Stimulated activated effector memory CD8-positive, alpha-beta T cell treated with anti-CD3 and anti-CD28 coated beads, Interleukin-12 subunit alpha, Interleukin-12 subunit beta, amount 100 ng/mL, for 72 hours (primary cell): ENCODE measurements at regions not wholly inside any gene's neighbourhood (a gene's known extent, or its start where the extent isn't known, plus 50 kb on each side); places are given as distances from the start of the nearest gene placed in this dataset.

Source experiments
- ATAC-seq: fragments of 150-1000 bp; cut with Tn5 transposase; 2 replicates; pipeline ENCODE4 v1.10.0; 2021
- DNase-seq, 2 donors: peaks; one replicate each; pipeline ENCODE4 v3.0.0; 2021 to 2022; ENCODE audit warnings: low spot score in 2 of 2
- H3K27ac Mint-ChIP-seq: one replicate; pipeline ENCODE4 v1.8.0; 2022; ENCODE audit warnings: mild to moderate bottlenecking, mixed read lengths
- H3K36me3 Mint-ChIP-seq: one replicate; pipeline ENCODE4 v1.8.0; 2022; ENCODE audit warnings: mild to moderate bottlenecking, mixed read lengths
- H3K4me1 Mint-ChIP-seq: one replicate; pipeline ENCODE4 v1.8.0; 2022; ENCODE audit warnings: mixed read lengths
- H3K4me3 Mint-ChIP-seq: one replicate; pipeline ENCODE4 v1.8.0; 2022; ENCODE audit warnings: mild to moderate bottlenecking, mixed read lengths
- H3K9me3 Mint-ChIP-seq: one replicate; pipeline ENCODE4 v1.8.0; 2022; ENCODE audit warnings: mixed read lengths

- Mint-ChIP-seq H3K27ac (no peak overlapping the region), H3K4me1 (no peaks in the 10 kb centered on the region), H3K4me3 (no peak overlapping the region), H3K9me3 (peaks cover 14% of the 10 kb centered on the region), H3K36me3 (no peaks in the 10 kb centered on the region)
- ATAC-seq = no peak
- no peak for DNase-seq
Observed at GRCh38 chr16:62404842-62405611, 368.8 kb upstream of the CDH8 start.

DNA sequence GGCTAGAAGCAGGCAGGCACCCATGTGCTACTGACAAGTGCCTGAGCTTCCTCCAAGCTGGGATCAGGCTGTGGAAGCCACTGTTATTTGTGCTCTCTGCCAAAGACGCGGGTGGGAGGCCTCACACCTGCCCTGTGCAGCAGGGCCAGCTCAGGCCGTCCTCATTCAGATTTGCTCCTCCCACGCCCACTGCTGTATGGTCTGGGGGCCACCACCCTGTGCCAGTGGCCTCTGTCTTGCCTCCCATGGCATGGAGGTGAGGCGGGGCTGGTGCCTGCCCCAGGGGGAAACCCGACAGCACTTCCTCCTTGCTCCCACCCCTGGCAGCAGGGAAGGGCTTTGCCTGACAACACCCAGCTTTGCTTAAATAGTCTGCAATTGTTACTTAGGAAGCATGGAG lies 356.5 kb upstream of the CDH8 start:
- H3K36me3 Mint-ChIP-seq = no peaks in the 10 kb centered on the region

GRCh38 chr16:62391940-62392339 lies 355.7 kb upstream of the CDH8 start:
- no peaks in the 10 kb centered on the region for H3K36me3 Mint-ChIP-seq
- peaks cover 28% of the 10 kb centered on the region for H3K9me3 Mint-ChIP-seq
- ATAC-seq = no peak
- no peaks in the 10 kb centered on the region for H3K4me1 Mint-ChIP-seq
- DNase-seq = no peak
- no peak overlapping the region for H3K4me3 Mint-ChIP-seq
- no peak overlapping the region for H3K27ac Mint-ChIP-seq

More for the DNA sequence above, 356.5 kb upstream of the CDH8 start:
- H3K4me1 Mint-ChIP-seq = no peaks in the 10 kb centered on the region
- peaks cover 26% of the 10 kb centered on the region for H3K9me3 Mint-ChIP-seq
- DNase-seq = no peak
- H3K27ac Mint-ChIP-seq = no peak overlapping the region
- H3K4me3 Mint-ChIP-seq = no peak overlapping the region
- no peak for ATAC-seq

DNA sequence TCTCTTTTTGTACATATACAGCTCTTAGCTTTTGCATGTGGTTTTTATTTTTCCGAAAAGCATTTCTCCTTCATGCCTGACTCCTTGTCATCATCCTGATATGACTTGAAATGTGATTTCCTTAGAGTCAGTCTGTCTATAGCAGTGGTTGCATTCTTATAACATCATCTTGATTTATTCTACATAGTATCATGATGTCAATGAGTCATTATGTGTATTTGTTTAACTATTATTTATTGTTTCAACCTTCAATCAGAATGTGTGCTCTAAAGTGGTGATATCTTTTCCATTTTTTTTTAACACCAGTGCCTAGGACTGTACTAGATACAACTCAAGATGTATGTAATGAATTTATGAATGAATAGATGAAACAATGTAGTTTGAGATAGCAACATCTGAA lies 354.9 kb upstream of the CDH8 start:
- DNase-seq = no peak
- ATAC-seq = no peak
- no peak overlapping the region for H3K4me3 Mint-ChIP-seq
- no peaks in the 10 kb centered on the region for H3K36me3 Mint-ChIP-seq
- H3K9me3 Mint-ChIP-seq = peaks cover 27% of the 10 kb centered on the region
- no peak overlapping the region for H3K27ac Mint-ChIP-seq
- no peaks in the 10 kb centered on the region for H3K4me1 Mint-ChIP-seq

- no peaks in the 10 kb centered on the region for H3K36me3 Mint-ChIP-seq
- H3K27ac Mint-ChIP-seq = no peak overlapping the region
- no peaks in the 10 kb centered on the region for H3K4me1 Mint-ChIP-seq
- no peak overlapping the region for H3K4me3 Mint-ChIP-seq
- ATAC-seq = no peak
- DNase-seq = no peak
- H3K9me3 Mint-ChIP-seq = peaks cover 27% of the 10 kb centered on the region
Observed at GRCh38 chr16:62390214-62390613, 354.0 kb upstream of the CDH8 start.

- no peak overlapping the region for H3K27ac Mint-ChIP-seq
- DNase-seq (no peak), ATAC-seq (no peak)
- H3K4me1 Mint-ChIP-seq = no peaks in the 10 kb centered on the region
- H3K4me3 Mint-ChIP-seq = no peak overlapping the region
- peaks cover 26% of the 10 kb centered on the region for H3K9me3 Mint-ChIP-seq
- H3K36me3 Mint-ChIP-seq = no peaks in the 10 kb centered on the region
Observed at GRCh38 chr16:62386411-62386810, 350.2 kb upstream of the CDH8 start.

DNA sequence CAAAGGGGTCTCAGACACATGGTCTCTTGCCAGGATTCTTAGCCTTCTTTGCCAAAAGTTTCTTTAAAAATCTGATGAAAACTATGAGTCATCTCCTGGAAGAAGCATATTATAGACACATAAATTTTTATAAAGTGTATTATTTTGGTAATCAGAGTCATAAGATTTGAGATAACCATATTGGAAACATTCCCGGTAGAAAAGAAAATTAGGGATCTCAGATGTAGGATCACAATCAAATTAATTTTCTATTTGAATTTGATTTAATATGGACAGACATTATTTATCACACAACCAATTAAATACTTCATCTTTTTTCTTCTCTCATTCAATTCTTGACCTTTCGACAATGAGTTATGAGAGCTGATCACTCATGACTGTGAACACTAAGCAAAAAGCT lies 347.7 kb upstream of the CDH8 start:
- DNase-seq (no peak), ATAC-seq (no peak)
- no peak overlapping the region for H3K27ac Mint-ChIP-seq
- no peak overlapping the region for H3K4me3 Mint-ChIP-seq
- no peaks in the 10 kb centered on the region for H3K36me3 Mint-ChIP-seq
- no peaks in the 10 kb centered on the region for H3K4me1 Mint-ChIP-seq
- H3K9me3 Mint-ChIP-seq = peaks cover 14% of the 10 kb centered on the region

GRCh38 chr16:62370445-62370844 lies 334.2 kb upstream of the CDH8 start:
- no peaks in the 10 kb centered on the region for H3K4me1 Mint-ChIP-seq
- H3K4me3 Mint-ChIP-seq = no peak overlapping the region
- H3K36me3 Mint-ChIP-seq = no peaks in the 10 kb centered on the region
- DNase-seq (no peak), ATAC-seq (no peak)
- peaks cover 21% of the 10 kb centered on the region for H3K9me3 Mint-ChIP-seq
- H3K27ac Mint-ChIP-seq = no peak overlapping the region

GRCh38 chr16:62363501-62363900 lies 327.3 kb upstream of the CDH8 start:
- no peak for DNase-seq
- no peak for ATAC-seq
- H3K4me1 Mint-ChIP-seq = no peaks in the 10 kb centered on the region
- H3K9me3 Mint-ChIP-seq = peaks cover 18% of the 10 kb centered on the region
- no peak overlapping the region for H3K4me3 Mint-ChIP-seq
- no peak overlapping the region for H3K27ac Mint-ChIP-seq
- H3K36me3 Mint-ChIP-seq = no peaks in the 10 kb centered on the region

GRCh38 chr16:62353355-62353754 lies 317.1 kb upstream of the CDH8 start:
- Mint-ChIP-seq H3K27ac (no peak overlapping the region), H3K4me3 (no peak overlapping the region), H3K4me1 (no peaks in the 10 kb centered on the region), H3K36me3 (no peaks in the 10 kb centered on the region), H3K9me3 (peaks cover 14% of the 10 kb centered on the region)
- ATAC-seq (no peak), DNase-seq (no peak)

- H3K36me3 Mint-ChIP-seq = no peaks in the 10 kb centered on the region
- H3K4me3 Mint-ChIP-seq = no peak overlapping the region
- ATAC-seq = no peak
- DNase-seq = no peak
- no peak overlapping the region for H3K27ac Mint-ChIP-seq
- no peaks in the 10 kb centered on the region for H3K4me1 Mint-ChIP-seq
- peaks cover 18% of the 10 kb centered on the region for H3K9me3 Mint-ChIP-seq
Observed at GRCh38 chr16:62342216-62342615, 306.0 kb upstream of the CDH8 start.

- H3K9me3 Mint-ChIP-seq = peaks cover 9% of the 10 kb centered on the region
- no peaks in the 10 kb centered on the region for H3K4me1 Mint-ChIP-seq
- H3K27ac Mint-ChIP-seq = no peak overlapping the region
- no peak for DNase-seq
- H3K4me3 Mint-ChIP-seq = no peak overlapping the region
- H3K36me3 Mint-ChIP-seq = no peaks in the 10 kb centered on the region
- no peak for ATAC-seq
Observed at GRCh38 chr16:62335356-62335755, 299.1 kb upstream of the CDH8 start.

- H3K27ac Mint-ChIP-seq = no peak overlapping the region
- no peaks in the 10 kb centered on the region for H3K4me1 Mint-ChIP-seq
- H3K4me3 Mint-ChIP-seq = no peak overlapping the region
- DNase-seq = no peak
- peaks cover 18% of the 10 kb centered on the region for H3K9me3 Mint-ChIP-seq
- no peak for ATAC-seq
- H3K36me3 Mint-ChIP-seq = no peaks in the 10 kb centered on the region
Observed at GRCh38 chr16:62321606-62322005, 285.4 kb upstream of the CDH8 start.

GRCh38 chr16:62298600-62298999 lies 262.4 kb upstream of the CDH8 start:
- DNase-seq (no peak), ATAC-seq (no peak)
- Mint-ChIP-seq H3K36me3 (no peaks in the 10 kb centered on the region), H3K4me1 (no peaks in the 10 kb centered on the region), H3K9me3 (peaks cover 24% of the 10 kb centered on the region), H3K27ac (no peak overlapping the region), H3K4me3 (no peak overlapping the region)

DNA sequence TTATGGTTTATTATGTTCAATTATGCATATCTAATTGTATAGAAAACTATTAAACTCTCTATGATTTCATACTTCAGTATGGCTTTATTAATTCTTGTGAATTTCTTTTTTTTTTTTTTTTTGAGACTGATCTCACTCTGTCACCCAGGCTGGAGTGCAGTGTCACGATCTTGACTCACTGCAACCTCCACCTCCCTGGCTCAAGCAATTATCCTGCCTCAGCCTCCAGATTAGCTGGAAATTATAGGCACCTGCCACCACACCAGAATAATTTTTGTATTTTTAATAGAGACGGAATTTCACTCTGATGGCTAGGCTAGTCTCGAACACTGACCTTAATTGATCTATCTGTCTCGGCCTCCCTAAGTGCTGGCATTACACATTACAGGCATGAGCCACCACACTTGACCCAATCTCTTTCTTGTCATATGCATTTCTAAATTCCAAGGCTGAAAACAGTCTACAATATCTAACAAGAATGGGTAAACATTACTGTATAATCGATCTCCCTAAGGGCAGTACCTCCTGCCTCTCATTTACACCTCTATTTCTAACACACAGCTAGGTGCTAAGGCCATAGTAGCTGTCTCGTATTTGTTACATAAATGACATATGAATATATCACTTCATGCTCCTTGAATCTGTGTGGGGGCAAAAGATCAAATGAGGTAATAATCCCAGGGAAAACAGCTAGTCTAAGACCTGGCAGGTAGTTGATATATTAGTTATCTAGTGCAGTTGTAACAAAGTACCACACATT lies 258.2 kb upstream of the CDH8 start:
- no peak for ATAC-seq
- H3K4me3 Mint-ChIP-seq = no peak overlapping the region
- no peak overlapping the region for H3K27ac Mint-ChIP-seq
- peaks cover 16% of the 10 kb centered on the region for H3K9me3 Mint-ChIP-seq
- H3K4me1 Mint-ChIP-seq = no peaks in the 10 kb centered on the region
- DNase-seq = no peak
- no peaks in the 10 kb centered on the region for H3K36me3 Mint-ChIP-seq

- DNase-seq (no peak), ATAC-seq (no peak)
- Mint-ChIP-seq H3K4me3 (no peak overlapping the region), H3K9me3 (peaks cover 18% of the 10 kb centered on the region), H3K27ac (no peak overlapping the region), H3K4me1 (no peaks in the 10 kb centered on the region), H3K36me3 (no peaks in the 10 kb centered on the region)
Observed at GRCh38 chr16:62288990-62289629, 252.9 kb upstream of the CDH8 start.
